DOHH2 (cell line): ENCODE measurements at regions not wholly inside any gene's neighbourhood (a gene's known extent, or its start where the extent isn't known, plus 50 kb on each side); places are given as distances from the start of the nearest gene placed in this dataset.

Experiments used
- H3F3A ChIP-seq: fragments of 200-600 bp; sonication (generic), shearing (Covaris generic); 2 replicates; pipeline ENCODE4 v1.6.0; 2016; ENCODE audit warnings: antibody characterized with exemption, mild to moderate bottlenecking; ENCODE audit not compliant: control insufficient read depth, insufficient read depth
- H3K27ac ChIP-seq: fragments of 200-600 bp; sonication (generic); 2 replicates; pipeline ENCODE4 v1.5.1; 2014; ENCODE audit warnings: low read depth, mild to moderate bottlenecking, low read length, moderate library complexity
- H3K27me3 ChIP-seq: fragments of 200-600 bp; sonication (generic); 2 replicates; pipeline ENCODE4 v1.6.1; 2014; ENCODE audit warnings: mild to moderate bottlenecking, low read length, mixed read lengths; ENCODE audit not compliant: control insufficient read depth
- H3K36me3 ChIP-seq: fragments of 200-600 bp; sonication (generic); 2 replicates; pipeline ENCODE4 v1.6.1; 2014; ENCODE audit warnings: mild to moderate bottlenecking, low read length, moderate library complexity, mixed read lengths; ENCODE audit not compliant: control insufficient read depth
- H3K4me1 ChIP-seq: fragments of 200-600 bp; sonication (generic); 2 replicates; pipeline ENCODE4 v1.6.1; 2014; ENCODE audit warnings: mild to moderate bottlenecking, low read length, mixed read lengths; ENCODE audit not compliant: control insufficient read depth
- H3K4me2 ChIP-seq: fragments of 200-600 bp; sonication (generic); 2 replicates; pipeline ENCODE4 v1.6.0; 2014; ENCODE audit warnings: mild to moderate bottlenecking, low read length, moderate library complexity
- H3K4me3 ChIP-seq: fragments of 200-600 bp; sonication (generic); 2 replicates; pipeline ENCODE4 v1.5.1; 2014; ENCODE audit warnings: mild to moderate bottlenecking, low read length, mixed read lengths
- H3K79me2 ChIP-seq: fragments of 200-600 bp; sonication (generic); 2 replicates; pipeline ENCODE4 v1.6.1; 2014; ENCODE audit warnings: mild to moderate bottlenecking, low read length, mixed read lengths; ENCODE audit not compliant: control insufficient read depth
- H3K9me2 ChIP-seq: fragments of 200-600 bp; sonication (generic); replicated peaks from 2 replicates; pipeline ENCODE4 v1.6.1; 2014; ENCODE audit warnings: mild to moderate bottlenecking, low read length, mixed read lengths; ENCODE audit not compliant: control insufficient read depth
- H3K9me3 ChIP-seq: fragments of 200-600 bp; sonication (generic); 2 replicates; pipeline ENCODE4 v1.6.1; 2014; ENCODE audit warnings: antibody characterized with exemption, low read length, mixed read lengths; ENCODE audit not compliant: control insufficient read depth, insufficient read depth
- H4K20me1 ChIP-seq: fragments of 200-600 bp; sonication (generic); 2 replicates; pipeline ENCODE4 v1.6.0; 2014; ENCODE audit warnings: low read depth, mild to moderate bottlenecking, antibody characterized with exemption, low read length, moderate library complexity; ENCODE audit not compliant: control insufficient read depth, insufficient read depth
- CTCF ChIP-seq: fragments of 200-600 bp; sonication (generic); IDR thresholded peaks from one replicate; pipeline ENCODE4 v1.5.1; 2014; ENCODE audit warnings: antibody characterized with exemption, mild to moderate bottlenecking, low read depth, low read length; ENCODE audit not compliant: poor library complexity, severe bottlenecking
- EZH2phosphoT487 ChIP-seq: fragments of 200-600 bp; sonication (generic); IDR thresholded peaks from 2 replicates; pipeline ENCODE4 v1.6.1; 2017; ENCODE audit warnings: borderline replicate concordance, mild to moderate bottlenecking, antibody characterized with exemption, low read length, moderate library complexity, mixed read lengths

- H3K4me3 ChIP-seq: no peak overlapping the region
- no peaks in the 10 kb centered on the region for H3K79me2 ChIP-seq
Measured at GRCh38 chr10:118210276-118210675, 131.8 kb downstream of the FAM204A start.

GRCh38 chr10:118209215-118209614 is 132.9 kb downstream of the FAM204A start:
- no peak overlapping the region for H3K4me3 ChIP-seq
- H3K9me3 ChIP-seq: no peaks in the 10 kb centered on the region
- no peaks in the 10 kb centered on the region for H3K9me2 ChIP-seq
- no peaks in the 10 kb centered on the region for H4K20me1 ChIP-seq
- H3K4me1 ChIP-seq: no peaks in the 10 kb centered on the region
- peaks cover 3% of the 10 kb centered on the region; the same call in 1 of the 2 replicates for H3K27me3 ChIP-seq
- H3K36me3 ChIP-seq: no peaks in the 10 kb centered on the region
- H3K27ac ChIP-seq: no peak overlapping the region
- TF ChIP-seq EZH2phosphoT487 (no peak), CTCF (no peak)
- H3K4me2 ChIP-seq: no peak overlapping the region
- H3K79me2 ChIP-seq: no peaks in the 10 kb centered on the region
- H3F3A ChIP-seq: no peaks in the 10 kb centered on the region

More at GRCh38 chr10:118210276-118210675, 131.8 kb downstream of the FAM204A start:
- Histone ChIP-seq H3K9me3 (no peaks in the 10 kb centered on the region), H3K9me2 (no peaks in the 10 kb centered on the region), H4K20me1 (no peaks in the 10 kb centered on the region), H3K27me3 (peaks cover 3% of the 10 kb centered on the region; the same call in 1 of the 2 replicates), H3K36me3 (no peaks in the 10 kb centered on the region), H3K4me1 (no peaks in the 10 kb centered on the region), H3F3A (no peaks in the 10 kb centered on the region), H3K4me2 (no peak overlapping the region), H3K27ac (no peak overlapping the region)
- TF ChIP-seq EZH2phosphoT487 (no peak), CTCF (no peak)

DNA sequence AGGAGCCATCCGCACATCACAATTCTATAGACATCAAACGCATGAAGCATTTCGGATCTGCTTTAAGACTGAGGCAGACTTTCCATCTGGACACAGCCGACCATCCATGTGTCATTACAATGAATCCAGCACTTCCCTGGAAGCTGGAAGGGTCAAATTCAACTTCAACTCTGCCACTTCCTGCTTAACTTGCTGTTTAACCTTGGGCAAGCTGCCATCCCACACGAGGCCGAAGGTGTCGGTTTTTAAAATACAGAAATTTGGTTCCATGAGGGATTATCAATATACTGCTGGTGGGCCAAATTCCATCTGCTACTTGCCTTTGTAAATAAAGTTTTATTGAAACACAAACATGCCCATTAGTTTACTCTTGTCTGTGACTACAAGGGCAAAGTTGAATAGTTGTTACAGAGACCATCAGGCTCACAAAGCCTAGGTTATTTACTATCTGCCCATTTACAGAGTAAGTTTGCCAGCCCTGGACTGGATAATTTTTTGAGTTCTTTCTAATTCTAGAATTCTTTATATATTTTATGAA is 134.6 kb downstream of the FAM204A start:
- no peaks in the 10 kb centered on the region for H3K36me3 ChIP-seq
- no peak for TF ChIP-seq CTCF
- TF ChIP-seq EZH2phosphoT487: no peak
- H3F3A ChIP-seq: no peaks in the 10 kb centered on the region
- no peak overlapping the region for H3K4me2 ChIP-seq
- H4K20me1 ChIP-seq: no peaks in the 10 kb centered on the region
- H3K9me2 ChIP-seq: no peaks in the 10 kb centered on the region
- H3K4me3 ChIP-seq: no peak overlapping the region
- H3K27ac ChIP-seq: no peak overlapping the region
- no peaks in the 10 kb centered on the region for H3K9me3 ChIP-seq
- peaks cover 3% of the 10 kb centered on the region; the same call in 1 of the 2 replicates for H3K27me3 ChIP-seq
- H3K79me2 ChIP-seq: no peaks in the 10 kb centered on the region
- H3K4me1 ChIP-seq: no peaks in the 10 kb centered on the region
